ENCODE measurements at regions not wholly inside any gene's neighbourhood (a gene's known extent, or its start where the extent isn't known, plus 50 kb on each side); places are given as distances from the start of the nearest gene placed in this dataset.
"Not testable (repeated sequence)": the region's sequence is repeated elsewhere in the genome, so short reads cannot be mapped to it uniquely, and the experiment has no call there.

DNA sequence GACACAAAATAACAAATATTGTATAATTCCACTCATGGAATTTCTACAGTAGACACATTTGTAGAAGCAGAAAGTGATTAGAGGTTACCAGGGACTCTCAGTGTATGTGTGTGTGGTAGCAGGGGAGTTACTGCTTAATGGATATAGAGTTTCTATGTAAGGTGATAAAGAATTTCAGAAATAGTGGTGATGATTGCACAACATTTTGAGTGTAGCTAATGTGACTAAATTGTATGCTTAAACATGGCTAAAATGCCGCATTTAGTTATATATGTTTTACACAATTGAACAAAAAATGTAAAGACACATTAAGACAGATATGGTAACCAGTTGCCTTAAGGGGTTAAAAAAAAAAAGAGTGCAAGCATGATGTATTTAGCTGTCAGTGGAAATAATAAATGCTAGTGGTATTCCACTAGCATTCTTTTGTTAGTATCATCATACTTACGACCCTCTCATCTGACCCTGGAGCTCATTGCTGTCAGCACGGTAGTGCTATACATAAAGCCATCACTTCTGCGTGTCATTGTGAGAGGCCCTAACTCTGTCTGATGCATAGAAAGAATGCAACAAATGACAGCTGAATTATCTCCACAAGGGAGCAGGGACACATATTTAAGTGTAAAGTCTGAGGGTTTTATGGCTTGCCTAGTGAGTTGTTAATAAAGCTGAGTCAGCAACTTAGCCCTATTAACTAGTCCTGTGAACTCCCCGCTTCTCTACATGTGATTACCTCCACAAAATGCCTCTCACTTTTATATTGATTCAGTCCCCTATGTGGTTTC, 134.1 kb upstream of the RXFP2 start:
- DNase-seq (ENCODE audit: low read depth in 2 of 3, low spot score in 2 of 3), result no peak

DNA sequence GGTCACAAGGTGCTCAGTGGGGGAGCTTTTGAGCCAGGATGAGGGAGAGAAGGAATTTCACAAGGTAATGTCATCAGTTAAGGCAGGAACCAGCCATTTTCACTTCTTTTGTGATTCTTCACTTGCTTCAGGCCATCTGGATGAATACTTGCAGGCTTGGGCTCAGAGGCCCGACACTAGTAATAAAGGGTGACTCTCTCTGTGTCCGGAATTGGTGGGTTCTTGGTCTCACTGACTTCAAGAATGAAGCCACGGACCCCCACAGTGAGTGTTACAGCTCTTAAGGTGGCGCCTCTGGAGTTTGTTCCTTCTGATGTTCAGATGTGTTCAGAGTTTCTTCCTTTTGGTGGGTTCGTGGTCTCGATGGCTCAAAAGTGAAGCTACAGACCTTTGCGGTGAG, 131.8 kb upstream of the RXFP2 start:
- DNase-seq (ENCODE audit: low read depth in 2 of 3, low spot score in 2 of 3), result not testable (repeated sequence)

GRCh38 chr13:31608780-31609179, 130.5 kb upstream of the RXFP2 start:
- not testable (repeated sequence) for DNase-seq (ENCODE audit: low read depth in 2 of 3, low spot score in 2 of 3)

GRCh38 chr13:31610270-31610998, 128.9 kb upstream of the RXFP2 start:
- no peak for DNase-seq (ENCODE audit: low read depth in 2 of 3, low spot score in 2 of 3)

DNA sequence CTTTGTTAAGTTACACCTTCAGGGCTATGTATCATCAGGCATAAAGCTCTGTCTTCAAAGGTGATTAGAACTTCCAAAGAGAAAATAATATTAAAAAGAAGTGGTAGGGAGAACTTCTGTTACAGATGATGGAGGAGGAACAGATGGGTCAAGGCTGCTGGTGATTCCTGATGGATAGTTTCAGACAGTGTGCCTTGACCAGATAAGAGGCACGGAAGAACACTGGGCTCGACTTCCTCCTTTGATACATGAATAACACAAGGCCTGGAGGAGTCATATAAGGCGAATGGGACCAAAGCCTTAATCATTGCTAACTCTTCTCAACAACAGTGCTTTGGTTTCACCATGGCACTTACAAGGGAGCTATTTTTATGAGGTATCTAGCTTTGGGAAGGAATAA, 128.1 kb upstream of the RXFP2 start:
- no peak for DNase-seq (ENCODE audit: low read depth in 2 of 3, low spot score in 2 of 3)

- DNase-seq (ENCODE audit: low read depth in 2 of 3, low spot score in 2 of 3), result no peak
These were observed 125.3 kb upstream of the RXFP2 start for GRCh38 chr13:31614073-31614472.

GRCh38 chr13:31614704-31615103, 124.6 kb upstream of the RXFP2 start:
- no peak for DNase-seq (ENCODE audit: low read depth in 2 of 3, low spot score in 2 of 3)

DNA sequence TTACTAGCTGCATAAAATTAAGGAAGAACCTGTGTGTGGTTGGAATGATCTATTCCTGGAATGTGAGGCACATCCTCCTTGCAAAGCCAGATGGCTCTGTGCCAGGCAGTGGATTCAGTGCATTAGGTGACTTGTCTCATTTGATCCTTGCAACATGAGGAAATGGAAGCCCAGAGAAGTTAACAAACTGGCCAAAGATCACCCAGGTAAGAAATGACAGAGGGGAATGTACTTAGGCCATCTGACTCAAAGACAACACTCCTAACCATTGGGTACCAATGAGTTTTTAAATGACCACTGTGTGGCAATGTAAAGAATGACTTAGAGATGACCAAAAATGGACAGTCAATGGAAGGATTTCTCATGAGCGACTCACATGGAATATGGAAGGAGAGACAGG, 114.2 kb upstream of the RXFP2 start:
- no peak for DNase-seq (ENCODE audit: low read depth in 2 of 3, low spot score in 2 of 3)

DNA sequence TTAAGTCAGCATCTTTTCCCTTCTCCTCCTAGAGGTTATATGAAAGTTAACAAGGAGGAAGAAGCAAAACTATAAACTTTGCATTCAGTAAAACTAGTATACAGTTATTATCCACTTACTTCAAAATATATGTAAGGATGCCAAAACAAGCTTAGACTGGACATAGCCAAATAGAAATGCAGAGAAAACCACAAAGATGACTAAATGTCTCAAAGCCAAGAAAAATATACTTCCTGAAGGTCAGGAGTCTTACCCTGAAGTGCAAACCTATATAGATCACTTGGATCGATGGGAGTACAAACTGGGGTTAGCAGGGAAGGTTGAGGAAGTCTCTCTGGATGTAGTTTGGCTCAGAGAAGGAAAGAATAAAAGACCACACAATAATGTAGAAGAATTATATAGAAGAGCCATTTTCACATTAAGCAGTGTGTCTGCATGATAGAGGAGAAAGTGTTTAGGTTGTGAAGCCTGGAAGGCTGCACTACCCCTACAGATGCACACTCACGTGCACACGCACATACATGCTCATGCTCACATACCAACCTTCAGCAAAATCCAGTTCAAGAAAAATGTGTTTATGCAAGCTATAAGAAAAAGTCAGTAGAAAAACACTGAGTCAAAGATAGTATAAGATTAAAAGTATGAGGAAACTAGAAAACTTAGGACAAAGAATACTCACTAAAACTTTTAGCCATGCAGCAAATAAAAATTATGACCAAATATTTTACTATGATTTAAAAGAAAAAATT, 112.1 kb upstream of the RXFP2 start:
- no peak for DNase-seq (ENCODE audit: low read depth in 2 of 3, low spot score in 2 of 3)

DNA sequence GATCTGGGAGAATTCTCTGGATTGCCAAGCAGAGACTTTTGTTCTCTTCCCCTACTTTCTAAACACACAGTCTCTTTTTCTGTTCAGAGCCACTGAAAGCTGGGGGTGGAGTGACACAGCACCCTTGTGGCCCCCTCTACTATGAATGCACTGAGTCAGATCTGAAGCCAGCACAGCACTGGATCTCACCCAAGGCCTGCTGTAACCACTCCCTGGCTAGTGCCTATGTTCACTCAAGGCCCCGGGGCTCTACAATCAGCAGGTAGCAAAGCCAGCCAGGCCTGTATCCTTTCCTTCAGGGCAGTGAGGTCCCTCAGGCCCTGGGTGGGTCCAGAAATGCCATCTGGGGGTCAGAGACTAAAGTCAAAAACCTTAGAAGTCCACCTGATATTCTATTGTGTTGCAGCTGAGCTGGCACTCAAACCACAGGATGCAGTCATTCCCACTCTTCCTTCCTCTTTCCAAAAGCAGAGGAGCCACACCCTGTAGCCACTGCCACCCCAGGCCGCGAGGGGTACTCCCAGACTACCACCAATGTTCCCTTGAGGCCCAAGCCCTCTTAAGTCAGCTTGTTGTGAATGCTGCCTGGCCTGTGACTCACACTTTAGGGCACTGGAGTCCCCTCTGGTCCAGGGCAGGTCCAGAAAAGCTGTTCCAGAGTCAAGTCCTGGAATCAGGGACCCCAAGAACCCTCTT, 110.1 kb upstream of the RXFP2 start:
- DNase-seq (ENCODE audit: low read depth in 2 of 3, low spot score in 2 of 3), result no peak

GRCh38 chr13:31631071-31631470, 108.3 kb upstream of the RXFP2 start:
- no peak for DNase-seq (ENCODE audit: low read depth in 2 of 3, low spot score in 2 of 3)

- no peak for DNase-seq (ENCODE audit: low read depth in 2 of 3, low spot score in 2 of 3)
These were observed 107.6 kb upstream of the RXFP2 start for GRCh38 chr13:31631746-31632145.

GRCh38 chr13:31638577-31638976, 100.7 kb upstream of the RXFP2 start:
- no peak for DNase-seq (ENCODE audit: low read depth in 2 of 3, low spot score in 2 of 3)

- DNase-seq (ENCODE audit: low read depth in 2 of 3, low spot score in 2 of 3), result no peak
These were observed 99.7 kb upstream of the RXFP2 start for GRCh38 chr13:31639443-31640163.

GRCh38 chr13:31649766-31650165, 89.6 kb upstream of the RXFP2 start:
- no peak for DNase-seq (ENCODE audit: low read depth in 2 of 3, low spot score in 2 of 3)

DNA sequence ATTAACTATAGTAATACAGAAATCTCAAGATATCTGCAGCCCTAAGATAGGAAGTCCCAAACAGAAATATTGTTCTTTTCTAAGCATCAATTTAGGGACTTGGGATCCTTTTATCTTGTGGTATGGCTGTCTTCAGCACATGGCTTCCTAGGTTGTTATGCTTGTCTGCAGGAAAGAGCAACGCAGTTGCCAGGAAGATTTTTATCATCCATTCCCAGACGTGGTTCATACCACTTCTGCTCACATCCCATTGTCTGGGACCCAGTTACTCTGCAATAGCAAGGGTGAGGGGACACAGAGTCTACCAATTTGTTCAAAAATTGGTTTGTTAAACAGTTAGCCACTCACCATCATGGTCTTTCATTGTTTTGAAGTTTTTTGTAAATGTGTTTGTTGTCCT, 85.6 kb upstream of the RXFP2 start:
- DNase-seq (ENCODE audit: low read depth in 2 of 3, low spot score in 2 of 3), result no peak

- DNase-seq (ENCODE audit: low read depth in 2 of 3, low spot score in 2 of 3), result no peak
These were observed 75.3 kb upstream of the RXFP2 start for GRCh38 chr13:31663880-31664585.

GRCh38 chr13:31670831-31671617, 68.3 kb upstream of the RXFP2 start:
- no peak for DNase-seq (ENCODE audit: low read depth in 2 of 3, low spot score in 2 of 3)

GRCh38 chr13:31674051-31674450, 65.3 kb upstream of the RXFP2 start:
- no peak for DNase-seq (ENCODE audit: low read depth in 2 of 3, low spot score in 2 of 3)

All from hematopoietic multipotent progenitor cell (in vitro differentiated cells).